MCF 10A (cell line): ENCODE measurements at regions not wholly inside any gene's neighbourhood (a gene's known extent, or its start where the extent isn't known, plus 50 kb on each side); places are given as distances from the start of the nearest gene placed in this dataset.
A peak's percentile ranks its signal among the peaks of the same experiment; 100 is the strongest.

ENCODE experiments used
- BruUV-seq: library from RNA; stranded (reverse); fragments of 400-500 nt; replicated peaks from 2 replicates; lab custom pipeline; 2021; lab: Mats Ljungman, UMichigan
- CTCF ChIA-PET: fragments of 300-600 bp; sonication (Branson Sonifier 250); formaldehyde crosslinking; extraction: SDS; loops from one replicate; lab custom pipeline; 2021; ENCODE audit warnings: antibody characterized with exemption, inconsistent platforms; lab: Yijun Ruan, JAX
- POLR2A ChIA-PET: fragments of 300-600, 350-650 bp; sonication (Branson Sonifier 250); formaldehyde crosslinking; extraction: SDS; loops from one replicate; lab custom pipeline; 2020; ENCODE audit warnings: antibody characterized with exemption, inconsistent platforms; lab: Yijun Ruan, JAX
- DNase-seq: peaks from one replicate; pipeline ENCODE4 v3.0.0-alpha.2; 2018; ENCODE audit not compliant: unreplicated experiment
- H3K27ac Mint-ChIP-seq: one replicate; pipeline ENCODE4 v1.8.0; 2022; ENCODE audit warnings: mild to moderate bottlenecking, low read depth, mixed read lengths; ENCODE audit not compliant: unreplicated experiment
- H3K27me3 Mint-ChIP-seq: one replicate; pipeline ENCODE4 v1.8.0; 2022; ENCODE audit warnings: mixed read lengths; ENCODE audit not compliant: insufficient read depth, unreplicated experiment
- H3K36me3 Mint-ChIP-seq: one replicate; pipeline ENCODE4 v1.8.0; 2022; ENCODE audit warnings: mild to moderate bottlenecking, moderate library complexity, mixed read lengths; ENCODE audit not compliant: insufficient read depth, unreplicated experiment
- H3K4me1 Mint-ChIP-seq: one replicate; pipeline ENCODE4 v1.8.0; 2022; ENCODE audit warnings: mixed read lengths; ENCODE audit not compliant: insufficient read depth, unreplicated experiment
- H3K4me3 Mint-ChIP-seq: one replicate; pipeline ENCODE4 v1.8.0; 2022; ENCODE audit warnings: mild to moderate bottlenecking, moderate library complexity, mixed read lengths; ENCODE audit not compliant: unreplicated experiment
- H3K9me3 Mint-ChIP-seq: one replicate; pipeline ENCODE4 v1.8.0; 2022; ENCODE audit warnings: mixed read lengths; ENCODE audit not compliant: unreplicated experiment
- CTCF ChIP-seq: fragments of 200-600 bp; IDR thresholded peaks from one replicate; pipeline ENCODE4 v1.8.0; 2022; ENCODE audit warnings: antibody characterized with exemption, mild to moderate bottlenecking; ENCODE audit not compliant: unreplicated experiment
- intact Hi-C: fragments of 100-400 bp; cut with micrococcal nuclease; formaldehyde crosslinking; loops from 2 replicates; pipeline ENCODE4 v1.14.1; 2022

DNA sequence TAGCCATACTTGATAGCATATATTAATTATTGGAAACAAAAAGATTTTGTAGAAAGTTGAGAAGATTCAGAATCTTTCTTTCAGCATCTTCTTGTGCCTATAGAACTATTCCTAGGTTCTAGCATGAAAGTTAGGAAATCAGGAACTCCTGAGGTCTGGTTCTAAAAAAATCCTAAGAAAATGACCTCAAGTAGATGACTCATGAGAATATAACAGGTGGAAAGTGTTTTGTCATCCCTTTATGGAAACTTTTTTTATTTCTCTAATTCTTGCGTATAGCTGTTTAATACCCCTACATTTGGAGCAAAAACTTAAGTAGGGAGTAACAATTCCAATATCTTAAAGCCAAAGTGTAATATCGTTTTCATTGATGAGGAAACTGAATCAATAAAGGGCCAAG lies 574.1 kb downstream of the NR2F1-AS1 start:
- intact Hi-C loops: no loop called here
- no peak for TF ChIP-seq CTCF
- Mint-ChIP-seq H3K36me3 (no peaks in the 10 kb centered on the region), H3K4me1 (no peaks in the 10 kb centered on the region), H3K27ac (no peak overlapping the region), H3K9me3 (no peaks in the 10 kb centered on the region), H3K27me3 (no peaks in the 10 kb centered on the region), H3K4me3 (no peak overlapping the region)
- ChIA-PET CTCF (interaction anchor here (0.7 to 1.1 kb wide), 2 partner anchors 9 to 14 kb away, joined by 3 to 4 read pairs; no protein-coding TSS in a partner anchor), POLR2A (no interaction called here)
- DNase-seq: peak; percentile 20
- BruUV-seq: no TSS peak

DNA sequence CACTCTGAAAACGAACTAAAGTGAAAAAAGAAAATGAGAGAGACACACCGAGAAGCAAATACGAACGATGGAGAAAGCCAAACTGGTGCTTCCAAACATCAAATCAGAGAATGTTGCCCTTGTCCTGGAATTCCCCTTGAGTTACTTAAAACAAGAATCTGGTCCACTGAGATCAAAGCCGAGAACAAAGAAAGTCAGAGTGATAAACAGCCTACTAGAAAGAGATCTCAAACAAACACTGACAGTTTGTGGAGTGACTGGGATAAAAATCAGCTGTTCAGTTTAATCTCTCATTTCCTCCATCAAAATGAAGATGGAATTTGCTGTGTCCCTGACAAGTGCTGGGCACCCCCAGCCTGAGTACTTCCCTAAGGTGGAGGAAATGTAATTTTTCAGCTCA lies 582.6 kb downstream of the NR2F1-AS1 start:
- CTCF ChIA-PET: no interaction called here
- intact Hi-C loops: no loop called here
- Mint-ChIP-seq H3K9me3 (peaks cover 8% of the 10 kb centered on the region), H3K4me3 (no peak overlapping the region), H3K36me3 (no peaks in the 10 kb centered on the region), H3K27me3 (no peaks in the 10 kb centered on the region), H3K27ac (no peak overlapping the region), H3K4me1 (no peaks in the 10 kb centered on the region)
- TF ChIP-seq CTCF: no peak
- BruUV-seq: no TSS peak
- no peak for DNase-seq
- POLR2A ChIA-PET: no interaction called here

DNA sequence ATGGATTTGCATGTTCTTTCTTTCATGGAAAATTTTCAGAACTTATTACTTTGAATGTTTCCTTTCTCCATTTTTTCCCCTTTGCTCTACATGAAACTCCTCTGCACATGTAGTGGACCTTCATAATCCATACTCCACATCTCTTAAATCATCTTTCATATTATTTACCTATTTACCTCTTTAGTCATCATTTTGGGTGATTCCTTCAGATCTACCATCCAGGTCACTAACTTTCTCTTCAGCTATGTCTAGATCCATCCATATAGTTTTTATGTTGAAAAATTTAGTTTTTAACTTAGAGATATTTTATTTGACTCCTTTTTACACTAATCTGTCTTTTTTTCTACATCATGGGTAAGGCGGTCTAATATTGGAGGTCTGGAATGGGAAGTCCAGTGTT lies 586.6 kb downstream of the NR2F1-AS1 start:
- Mint-ChIP-seq H3K36me3 (no peaks in the 10 kb centered on the region), H3K27ac (no peak overlapping the region), H3K27me3 (no peaks in the 10 kb centered on the region), H3K4me3 (no peak overlapping the region), H3K4me1 (no peaks in the 10 kb centered on the region), H3K9me3 (peaks cover 8% of the 10 kb centered on the region)
- POLR2A ChIA-PET: no interaction called here
- DNase-seq: no peak
- BruUV-seq: no TSS peak
- CTCF ChIA-PET: no interaction called here
- TF ChIP-seq CTCF: no peak
- intact Hi-C loops: no loop called here

DNA sequence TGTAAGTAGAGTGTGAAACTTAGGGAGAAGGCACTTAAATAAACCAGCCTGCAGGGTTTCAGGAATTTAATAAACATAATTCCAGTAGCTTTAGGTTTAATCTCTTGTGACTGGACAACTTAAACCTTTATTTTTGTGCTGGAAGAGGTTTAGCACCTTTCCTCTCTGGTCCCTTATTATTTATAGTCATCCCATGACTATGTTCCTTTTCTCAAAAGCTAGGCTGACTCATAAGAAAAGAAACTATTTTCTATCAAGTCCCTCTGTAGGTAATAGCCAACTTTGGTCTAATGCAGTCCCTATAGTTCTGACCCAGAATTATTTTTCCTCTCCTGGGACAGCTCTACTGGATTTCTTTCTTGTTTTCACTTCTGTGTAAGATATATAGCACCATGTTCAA lies 588.9 kb downstream of the NR2F1-AS1 start:
- H3K27ac Mint-ChIP-seq: no peak overlapping the region
- no peak overlapping the region for H3K4me3 Mint-ChIP-seq
- no peaks in the 10 kb centered on the region for H3K27me3 Mint-ChIP-seq
- TF ChIP-seq CTCF: no peak
- H3K4me1 Mint-ChIP-seq: no peaks in the 10 kb centered on the region
- POLR2A ChIA-PET: interaction anchor here (0.9 kb wide), 1 partner anchor 27 kb away, joined by 3 read pairs; no protein-coding TSS in a partner anchor
- peaks cover 8% of the 10 kb centered on the region for H3K9me3 Mint-ChIP-seq
- no peak for DNase-seq
- CTCF ChIA-PET: no interaction called here
- no TSS peak for BruUV-seq
- intact Hi-C loops: no loop called here
- no peaks in the 10 kb centered on the region for H3K36me3 Mint-ChIP-seq
